Muscle of back (tissue), 3 donors: ENCODE measurements at regions not wholly inside any gene's neighbourhood (a gene's known extent, or its start where the extent isn't known, plus 50 kb on each side); places are given as distances from the start of the nearest gene placed in this dataset.

Experiments
- DNase-seq, 3 donors: peaks; one replicate each; pipeline versions ENCODE4 v3.0.0 to v3.0.0-alpha.2; 2013

DNA sequence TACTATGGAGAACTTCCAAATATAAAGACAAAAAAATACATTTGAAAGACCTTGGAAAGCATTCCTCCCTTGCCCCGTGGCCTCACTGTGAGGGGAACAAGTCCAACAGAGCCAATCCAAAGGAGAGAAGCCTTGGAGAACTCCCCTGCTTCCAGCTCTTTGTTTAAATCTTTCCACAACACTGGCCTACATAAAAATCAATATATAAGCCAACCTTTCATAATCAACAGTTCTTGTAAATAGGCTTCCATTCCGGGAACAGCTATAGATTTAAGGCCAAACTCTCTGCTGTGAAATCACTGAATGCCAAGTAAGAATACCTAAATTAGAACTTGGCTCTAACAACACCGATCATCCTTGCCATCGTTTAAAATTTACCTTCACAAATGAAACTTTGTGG, 242.1 kb downstream of the HACE1 start:
- DNase-seq, result peak in 2 of 3 donors; percentile 34 to 51

DNA sequence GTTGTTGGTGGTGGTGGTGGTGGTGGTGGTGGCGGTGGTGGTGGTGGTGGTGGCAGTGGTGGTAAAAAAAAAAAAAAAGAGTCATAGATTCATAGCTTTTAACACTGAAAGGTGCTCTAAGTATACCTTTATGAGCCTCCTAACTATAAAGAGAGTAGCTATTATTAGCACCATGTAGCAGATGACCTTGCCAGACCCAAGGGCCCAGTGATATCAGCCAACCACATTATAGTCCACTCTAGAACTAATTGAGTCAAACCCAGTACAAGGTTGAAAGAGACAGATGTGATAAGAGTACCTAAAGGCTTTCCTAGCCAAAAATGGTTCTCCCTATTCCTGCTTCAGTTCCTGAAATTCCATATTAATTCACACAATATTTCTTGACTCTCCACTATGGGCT, 245.3 kb downstream of the HACE1 start:
- no peak for DNase-seq

DNA sequence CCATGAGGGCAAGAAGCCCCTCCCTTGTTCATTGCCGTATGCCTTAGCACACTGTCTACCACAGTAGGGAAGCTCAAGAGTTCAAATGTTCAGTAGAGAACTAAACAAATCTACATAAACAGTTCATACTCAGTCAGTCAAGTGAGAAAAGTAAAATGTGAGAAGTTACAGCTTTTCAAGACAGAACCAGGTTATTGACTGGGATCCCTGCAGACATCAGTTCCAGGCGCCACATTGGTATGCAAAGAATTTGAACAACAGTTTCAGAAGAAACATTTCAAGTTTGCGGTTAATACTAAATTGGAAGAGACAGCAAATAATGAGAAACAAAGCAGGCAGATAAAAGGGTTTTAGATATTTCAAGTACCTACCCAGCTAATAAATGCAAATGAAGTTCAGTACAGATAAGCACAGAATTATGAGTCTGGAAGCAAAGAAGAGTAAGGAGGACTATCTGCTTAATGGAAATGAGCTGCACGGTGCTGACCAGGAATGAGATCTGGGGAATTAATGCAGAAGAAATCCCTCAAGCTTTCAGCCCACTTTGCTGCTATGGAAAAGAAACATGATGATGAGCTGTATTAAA, 246.2 kb downstream of the HACE1 start:
- DNase-seq, result peak in 1 of 3 donors; percentile 34

DNA sequence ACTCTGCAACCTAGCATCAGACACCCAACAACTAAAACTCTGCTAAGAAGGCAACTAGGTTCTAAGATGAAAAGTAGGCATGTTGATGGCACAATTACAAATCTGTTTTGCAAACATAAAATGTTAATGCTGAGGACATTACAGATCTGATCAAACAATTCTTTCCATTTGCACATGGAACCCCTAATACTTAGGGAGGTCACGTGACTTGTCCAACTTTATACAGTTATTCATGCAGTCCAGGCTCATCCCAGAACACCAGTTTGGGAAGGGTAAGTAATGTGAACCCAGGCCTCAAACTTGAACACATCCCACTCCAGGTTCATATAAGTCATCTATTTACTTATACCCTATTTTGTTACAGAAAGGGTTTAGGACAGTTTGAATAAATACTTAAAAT, 247.2 kb downstream of the HACE1 start:
- DNase-seq, result no peak

DNA sequence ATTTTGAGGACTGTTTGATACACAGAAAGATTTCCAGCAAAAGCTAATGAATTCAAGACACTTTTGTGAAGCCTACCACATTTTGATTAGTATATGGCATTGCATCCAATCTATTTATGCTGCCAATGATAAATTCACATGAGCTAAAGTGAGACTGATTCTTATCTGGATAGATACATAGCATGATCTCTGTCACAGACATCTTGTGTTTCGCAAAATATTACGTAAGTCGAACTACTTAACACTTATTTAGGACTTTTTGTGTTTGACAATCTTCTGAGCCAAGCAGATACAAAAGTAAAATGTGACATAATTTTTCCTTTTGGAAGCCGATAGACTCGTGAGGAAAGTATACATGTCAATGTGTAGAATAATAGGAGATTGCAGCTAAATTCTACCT, 251.6 kb downstream of the HACE1 start:
- no peak for DNase-seq

DNA sequence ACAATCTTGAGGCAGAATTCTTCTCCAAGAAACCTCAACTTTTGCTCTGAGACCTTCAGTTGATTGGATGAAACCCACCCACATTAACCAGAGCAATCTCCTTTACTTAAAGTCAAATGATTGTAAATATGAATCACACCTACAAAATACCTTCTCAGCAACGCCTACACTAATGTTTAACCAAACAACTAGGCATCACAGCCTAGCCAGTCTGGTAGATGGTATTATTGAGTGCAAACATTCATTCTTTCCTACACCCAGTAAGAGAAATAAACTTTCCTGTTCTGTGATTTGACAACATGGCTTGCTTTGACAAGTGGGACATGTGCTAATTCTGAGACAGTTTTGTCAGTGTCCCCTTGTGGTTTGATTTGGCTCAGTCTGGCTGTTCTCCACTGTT, 252.2 kb downstream of the HACE1 start:
- DNase-seq, result no peak

DNA sequence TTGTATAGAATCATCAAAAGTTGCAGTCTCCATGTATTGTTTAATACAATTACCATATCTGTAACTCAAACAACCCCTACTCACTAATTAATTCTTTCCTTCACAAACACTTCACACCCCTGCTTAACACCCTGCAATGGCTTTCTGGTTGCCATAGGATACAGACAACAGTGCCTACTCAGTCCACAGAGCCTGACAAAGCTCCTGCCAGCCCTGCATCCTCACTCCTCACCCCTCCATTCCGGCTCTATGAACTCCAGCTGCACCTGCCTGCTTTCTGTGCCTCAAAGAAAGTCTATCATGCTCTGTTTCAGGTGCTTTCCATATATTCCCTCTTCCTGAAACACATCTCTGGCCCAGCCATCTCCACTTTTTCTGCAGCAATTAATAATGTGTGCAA, 253.4 kb downstream of the HACE1 start:
- DNase-seq, result no peak

DNA sequence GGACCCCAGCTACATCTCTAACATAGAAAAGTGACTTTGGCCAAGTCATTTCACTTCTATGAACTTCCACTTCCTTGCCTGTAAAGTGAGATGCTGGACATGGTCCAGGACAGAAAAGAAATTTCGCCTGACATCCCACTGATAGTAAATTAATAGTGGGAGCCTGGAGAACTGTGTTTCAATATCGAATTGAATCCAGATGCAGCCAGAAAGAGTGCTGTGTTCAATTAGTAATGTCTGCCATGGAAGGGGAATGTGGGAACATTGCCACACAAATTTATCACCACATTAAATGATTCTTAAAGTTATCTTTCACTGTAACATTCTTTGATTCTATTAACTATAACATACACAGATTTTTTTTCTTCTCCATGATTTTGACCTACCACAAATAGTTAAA, 255.0 kb downstream of the HACE1 start:
- peak in 1 of 3 donors; percentile 17 for DNase-seq

DNA sequence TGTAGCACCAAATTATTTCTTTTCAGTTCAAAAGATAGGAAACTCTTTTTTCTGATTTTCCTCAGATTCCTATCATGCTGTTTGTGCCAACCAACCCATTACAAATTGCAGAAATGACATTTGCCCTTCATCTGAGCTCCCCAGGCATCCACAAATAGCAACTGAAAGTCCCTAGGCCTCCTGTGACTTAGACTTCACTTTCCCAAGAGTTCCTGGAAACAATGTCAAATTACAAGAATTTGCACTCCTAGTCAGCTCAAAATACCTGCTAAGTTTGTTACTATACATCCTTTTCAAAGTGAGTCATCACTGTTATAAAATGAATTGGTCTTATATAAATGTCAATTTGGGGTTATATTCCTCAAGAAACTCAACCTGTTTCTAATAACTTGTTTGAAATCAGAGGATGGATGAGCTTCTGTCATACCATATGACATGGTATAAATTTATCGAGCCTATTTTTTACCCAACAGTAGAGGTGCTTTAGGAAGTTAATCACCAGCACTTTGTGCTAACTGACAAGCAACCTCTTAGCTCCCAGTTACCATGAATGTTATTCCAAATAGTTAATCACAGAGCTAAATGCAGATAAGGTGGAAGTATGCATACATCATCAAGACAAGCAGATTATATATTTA, 256.5 kb downstream of the HACE1 start:
- no peak for DNase-seq

DNA sequence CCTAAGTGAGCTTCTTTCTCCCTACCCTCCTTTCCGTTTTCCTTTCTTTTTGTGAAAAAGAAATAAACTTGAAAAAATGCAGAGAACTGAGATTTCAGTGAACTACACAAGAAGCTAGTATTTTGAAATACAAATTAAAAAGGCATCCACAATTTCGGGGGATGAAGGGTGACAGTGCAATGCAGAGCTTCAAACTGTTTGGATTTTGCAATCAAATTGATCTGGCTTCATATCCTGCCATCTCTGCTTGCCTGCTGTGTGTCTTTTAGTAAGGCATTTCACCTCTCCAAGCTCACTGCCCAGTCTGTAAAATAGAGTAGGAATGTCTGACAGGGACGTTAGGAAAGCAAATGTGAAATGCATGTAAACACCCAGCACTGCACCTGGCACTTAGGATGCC, 258.0 kb downstream of the HACE1 start:
- no peak for DNase-seq

DNA sequence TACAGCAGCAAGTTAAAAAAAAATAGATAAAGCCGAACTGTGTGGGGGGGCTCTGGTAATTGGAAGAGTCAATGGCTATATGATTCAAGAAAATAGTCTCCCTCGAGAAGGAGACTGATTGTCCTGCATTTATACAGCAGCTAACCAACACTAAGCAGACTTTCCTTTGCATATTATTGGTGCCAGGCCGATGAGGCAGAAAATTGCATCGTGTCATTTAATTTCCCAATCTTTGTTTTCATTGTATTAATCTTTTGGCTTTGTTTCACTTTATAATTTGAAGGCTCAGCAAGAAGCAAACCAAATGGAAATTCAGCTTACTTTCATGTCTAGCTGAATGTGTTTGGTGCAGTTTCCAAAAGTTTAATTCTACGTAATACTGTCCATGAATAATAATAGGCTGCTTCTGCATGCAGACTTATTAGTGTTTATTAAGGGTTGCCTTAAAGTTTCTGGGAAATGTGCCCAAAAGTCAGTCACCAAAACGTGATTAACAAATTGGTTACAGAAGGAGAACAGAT, 258.5 kb downstream of the HACE1 start:
- peak in 1 of 3 donors; percentile 11 for DNase-seq

DNA sequence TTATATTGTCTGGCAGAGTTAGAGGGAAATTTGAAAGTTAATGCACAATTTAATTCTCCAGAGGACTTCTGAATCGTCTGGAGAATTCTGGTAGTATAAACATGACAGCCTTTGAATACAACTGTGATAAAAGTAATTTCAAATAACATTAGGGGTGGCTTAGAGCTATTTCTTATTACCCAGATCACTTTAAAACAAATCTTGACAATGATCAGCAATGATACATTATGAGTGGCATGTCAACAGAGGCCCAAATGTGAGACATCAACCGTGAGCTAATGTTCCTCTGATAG, 259.1 kb downstream of the HACE1 start:
- no peak for DNase-seq

DNA sequence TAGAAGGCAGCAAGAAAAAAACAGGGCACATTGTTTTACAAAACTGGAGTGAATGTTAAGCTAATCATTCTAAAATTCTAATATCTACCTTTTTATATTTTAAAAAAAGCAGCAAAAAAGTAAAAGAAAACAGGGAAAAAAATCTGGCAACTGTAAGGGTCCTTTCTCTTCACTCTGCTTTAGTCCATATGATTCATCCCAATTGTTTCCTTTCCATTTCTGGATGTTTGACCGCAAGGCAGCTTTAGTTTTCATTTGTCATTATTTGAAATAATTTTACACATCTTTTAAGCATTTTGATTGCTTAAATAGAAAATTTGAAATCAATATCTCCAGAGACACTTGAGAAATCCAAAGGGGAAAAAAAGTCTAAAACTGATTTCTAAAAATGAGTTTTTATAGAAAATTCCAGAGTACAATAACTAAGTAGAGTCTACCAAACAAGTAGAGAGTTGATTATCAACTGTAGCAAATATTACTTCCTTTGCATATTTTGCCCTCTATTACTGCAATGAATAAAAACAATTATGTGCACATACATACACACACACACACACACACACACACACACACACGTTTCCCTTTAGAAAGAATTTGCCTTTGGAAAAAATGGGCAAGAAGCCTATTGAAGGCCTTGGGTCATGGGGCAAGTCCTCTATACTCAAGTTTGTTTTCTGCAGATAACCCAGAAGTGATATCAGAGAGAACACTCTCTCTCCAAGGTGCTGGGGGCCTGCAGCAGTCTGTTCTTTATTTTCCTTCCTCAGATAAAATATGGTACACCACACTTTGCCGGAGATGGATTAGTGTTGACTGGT, 259.7 kb downstream of the HACE1 start:
- DNase-seq, result no peak

DNA sequence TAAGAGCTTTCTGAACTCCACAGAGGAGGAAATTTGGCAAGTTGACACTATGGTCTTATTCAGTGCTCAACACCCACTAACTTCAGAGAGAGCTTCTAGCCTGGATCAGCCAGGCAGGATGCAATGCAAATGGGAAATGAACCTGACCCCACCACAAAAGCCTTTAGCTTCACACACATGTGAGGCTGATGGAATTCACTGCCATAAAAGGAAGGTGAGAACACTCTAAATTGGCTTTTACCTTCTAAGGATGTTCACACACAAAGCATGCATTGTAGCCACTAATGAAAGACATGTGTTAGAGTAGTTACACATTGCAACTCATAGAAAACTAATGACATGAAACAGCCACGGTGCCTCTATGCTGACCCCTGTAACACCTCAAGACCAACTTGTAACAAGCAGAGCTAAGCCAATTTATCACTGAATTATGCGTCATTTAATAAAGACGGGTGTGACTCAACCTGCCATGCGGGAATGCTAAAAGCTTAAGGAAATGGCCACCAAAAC, 262.1 kb downstream of the HACE1 start:
- DNase-seq, result peak in 1 of 3 donors; percentile 91

DNA sequence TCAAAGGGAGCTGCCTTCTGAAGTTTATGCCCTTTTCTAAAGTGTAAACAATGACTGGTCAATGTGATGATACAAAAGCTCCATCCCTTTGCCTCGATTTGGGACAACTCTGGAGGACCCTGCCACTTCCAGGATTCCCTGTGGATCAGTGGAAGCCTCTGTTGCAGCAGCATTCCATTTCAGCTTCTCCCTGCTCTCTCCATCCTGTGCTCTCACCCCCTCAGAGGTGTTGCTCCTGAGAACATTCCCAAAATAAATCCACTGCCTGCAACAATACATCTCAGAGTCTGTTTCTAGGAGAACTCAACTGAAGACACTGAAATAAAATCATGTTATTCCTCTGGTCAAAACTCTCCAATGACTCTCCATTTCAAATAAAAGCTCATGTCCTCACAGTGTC, 263.6 kb downstream of the HACE1 start:
- DNase-seq, result no peak

DNA sequence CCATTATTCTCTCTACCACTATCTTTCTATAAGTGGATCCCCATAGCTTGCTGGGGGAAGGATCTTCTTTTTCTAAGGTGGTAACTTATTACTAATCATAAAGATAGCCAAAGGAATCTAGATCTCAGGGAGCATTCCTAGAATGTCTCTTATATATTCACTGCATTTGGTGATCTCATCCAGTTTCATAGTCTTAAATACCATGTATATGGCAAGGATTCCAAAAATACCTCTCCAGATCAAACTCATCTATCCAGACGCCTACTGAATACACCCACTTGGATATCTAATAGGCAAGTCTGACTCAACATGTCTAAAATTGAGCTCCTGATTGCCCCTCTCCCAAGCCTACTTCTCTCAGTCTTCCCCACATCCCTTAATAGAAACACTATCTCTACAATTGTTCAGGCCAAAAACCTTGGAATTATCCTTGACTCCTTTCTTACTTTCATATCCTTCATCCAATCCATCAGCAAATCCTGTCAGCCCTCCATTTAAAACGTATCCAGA, 264.4 kb downstream of the HACE1 start:
- DNase-seq, result peak in 1 of 3 donors; percentile 59

DNA sequence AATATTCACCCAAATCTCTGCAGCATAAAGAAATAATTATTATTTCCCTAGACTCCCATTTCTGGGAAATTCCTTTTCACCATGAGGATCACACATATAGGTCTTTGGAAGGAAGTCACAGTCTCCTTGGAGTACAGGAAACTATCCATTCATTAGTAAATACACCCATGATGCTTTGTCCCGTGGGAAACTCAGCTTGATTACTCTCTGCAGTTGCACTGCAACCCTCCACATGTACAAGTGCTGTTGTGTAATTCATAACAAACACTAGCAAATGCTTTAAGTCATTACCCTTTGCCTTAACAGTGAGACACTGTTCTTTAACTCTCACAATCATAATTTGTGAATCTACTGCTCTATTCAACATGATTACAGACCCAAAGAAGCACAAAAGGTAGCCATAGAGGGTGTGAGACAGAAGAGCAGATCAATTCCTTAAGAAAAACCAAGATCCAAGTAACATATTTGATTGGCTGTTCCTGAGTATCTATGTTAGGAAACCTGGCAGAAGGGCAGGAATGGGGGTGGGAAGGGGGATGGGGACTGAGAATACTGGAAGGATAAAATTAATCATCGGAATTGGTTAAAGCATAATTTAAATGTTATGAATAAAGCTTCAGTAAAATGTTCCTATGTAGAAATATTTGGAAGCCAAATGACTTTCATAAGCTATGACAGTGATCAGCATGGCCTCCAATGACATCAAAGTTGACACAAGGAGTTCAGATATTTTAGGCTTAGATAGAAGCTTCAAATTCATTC, 268.0 kb downstream of the HACE1 start:
- no peak for DNase-seq

DNA sequence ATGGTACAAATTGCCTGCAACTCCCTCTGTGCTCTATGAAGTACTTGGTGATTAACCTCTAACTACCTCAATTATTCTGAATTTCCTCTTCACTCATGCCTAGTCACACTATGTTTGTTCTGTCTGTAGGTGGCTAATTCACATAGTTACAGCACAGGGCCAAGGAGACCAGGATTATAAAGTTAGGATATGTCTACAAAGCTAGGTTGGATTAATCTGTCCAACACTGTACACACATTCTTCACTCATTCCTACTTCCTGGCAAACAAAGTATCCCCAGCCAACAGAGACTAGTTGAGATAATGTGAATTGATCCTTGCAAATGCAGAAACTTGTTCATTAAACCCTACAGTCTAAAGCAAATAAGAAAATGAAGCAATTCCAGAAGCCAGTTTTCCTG, 269.8 kb downstream of the HACE1 start:
- DNase-seq, result no peak

DNA sequence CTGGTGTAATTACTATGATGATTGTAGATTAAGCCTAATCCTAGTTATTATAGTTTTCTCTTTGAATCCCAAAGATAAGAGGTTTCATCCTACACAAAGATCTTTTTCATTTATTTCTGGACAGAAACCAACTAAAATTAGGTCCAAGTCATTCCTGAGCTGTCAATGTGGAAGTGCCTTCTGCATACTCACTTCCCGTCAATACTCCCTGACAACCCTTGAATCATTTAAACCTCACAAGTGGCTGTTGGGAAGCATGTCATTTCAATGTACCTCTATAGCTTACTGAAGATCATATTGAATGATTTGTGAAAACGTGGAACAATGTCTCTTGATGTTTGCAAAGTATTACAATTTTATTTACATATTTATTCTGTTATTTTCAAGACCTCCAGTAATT, 274.1 kb downstream of the HACE1 start:
- no peak for DNase-seq

DNA sequence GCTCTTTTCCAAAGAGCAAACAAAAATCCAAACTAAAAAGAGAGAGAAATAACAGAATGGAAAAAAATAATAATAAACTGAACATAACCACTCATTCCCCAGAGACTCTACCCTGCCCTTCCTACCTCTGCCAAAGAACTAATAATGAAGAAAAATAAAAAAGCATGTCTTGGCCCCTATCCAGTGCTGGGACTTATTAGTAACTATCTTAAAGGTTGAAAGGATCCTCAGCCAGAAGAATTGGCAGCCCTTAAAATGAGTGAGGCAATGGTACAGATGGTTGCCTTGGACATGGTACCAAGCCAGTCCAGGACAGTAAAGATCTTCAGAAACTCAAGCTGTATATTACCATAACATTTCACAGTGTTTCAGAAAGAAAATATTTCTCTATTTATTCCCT, 279.3 kb downstream of the HACE1 start:
- DNase-seq, result no peak

DNA sequence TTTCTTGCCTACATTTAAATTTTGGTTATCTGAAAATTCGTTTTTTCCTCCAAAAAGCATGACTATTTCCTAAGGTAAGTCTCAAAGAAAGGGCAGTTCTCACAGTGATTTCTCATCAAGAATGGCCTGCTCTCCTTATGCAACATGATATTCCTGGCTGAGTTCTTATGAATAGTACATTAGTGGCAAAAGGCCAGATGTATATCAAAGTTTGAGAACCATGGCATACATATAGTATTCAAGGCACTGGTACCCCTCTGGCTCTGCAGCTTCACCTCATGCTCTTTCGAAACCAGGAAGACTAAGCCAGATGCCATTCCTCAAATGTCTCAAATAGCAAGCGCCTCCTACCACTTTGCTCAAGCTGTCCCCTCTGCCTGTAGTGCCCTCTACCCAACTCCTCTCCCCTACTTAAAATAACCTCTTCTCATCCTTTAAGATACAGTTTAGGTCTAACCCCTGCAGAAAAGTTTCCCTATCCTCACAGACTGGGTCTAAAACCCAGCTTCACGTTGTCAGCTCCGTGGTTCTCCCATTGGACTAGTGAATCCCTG, 280.3 kb downstream of the HACE1 start:
- DNase-seq, result no peak

DNA sequence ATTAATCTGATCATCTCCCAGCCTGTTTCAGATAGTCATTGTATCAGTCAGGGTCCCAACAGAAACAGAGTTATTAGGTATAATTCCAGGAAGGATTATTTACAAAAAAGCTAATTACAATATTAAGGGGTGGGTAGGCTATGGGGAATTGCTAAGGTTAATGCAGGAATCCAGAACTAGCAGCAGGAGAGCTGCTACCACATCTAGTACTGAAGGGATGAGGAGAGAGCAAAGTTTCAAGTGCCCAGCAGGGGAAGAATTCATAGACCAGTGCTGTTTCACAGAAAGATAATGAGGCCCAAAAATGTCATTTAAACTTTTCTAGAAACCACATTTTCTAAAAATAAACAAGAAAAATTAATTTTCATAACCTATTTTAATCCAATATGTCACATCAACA, 284.2 kb downstream of the HACE1 start:
- DNase-seq, result no peak
